Kidney glomerular epithelial cell (primary cell): ENCODE measurements at regions not wholly inside any gene's neighbourhood (a gene's known extent, or its start where the extent isn't known, plus 50 kb on each side); places are given as distances from the start of the nearest gene placed in this dataset.

Source experiments
- DNase-seq: peaks from one replicate; lab custom pipeline; 2025; lab: John Stamatoyannopoulos, UW

- DNase-seq = no peak
Measured at GRCh38 chr5:2894316-2894715, 142.8 kb upstream of the IRX2 start.

- DNase-seq = no peak
Measured at GRCh38 chr5:2892466-2893000, 141.1 kb upstream of the IRX2 start.

- DNase-seq = no peak
Measured at GRCh38 chr5:2891781-2892180, 140.3 kb upstream of the IRX2 start.

- no peak for DNase-seq
Measured at GRCh38 chr5:2890011-2890410, 138.5 kb upstream of the IRX2 start.

GRCh38 chr5:2888520-2889060 lies 137.1 kb upstream of the IRX2 start:
- no peak for DNase-seq

GRCh38 chr5:2887481-2888348 lies 136.2 kb upstream of the IRX2 start:
- DNase-seq = no peak

GRCh38 chr5:2886531-2886930 lies 135.1 kb upstream of the IRX2 start:
- no peak for DNase-seq

- no peak for DNase-seq
Measured at GRCh38 chr5:2883771-2884170, 132.3 kb upstream of the IRX2 start.

GRCh38 chr5:2879701-2880100 lies 128.2 kb upstream of the IRX2 start:
- no peak for DNase-seq

GRCh38 chr5:2877522-2877921 lies 126.0 kb upstream of the IRX2 start:
- DNase-seq = no peak

- DNase-seq = no peak
Measured at GRCh38 chr5:2876183-2876582, 124.7 kb upstream of the IRX2 start.

GRCh38 chr5:2874099-2874498 lies 122.6 kb upstream of the IRX2 start:
- DNase-seq = no peak

- no peak for DNase-seq
Measured at GRCh38 chr5:2872676-2873075, 121.2 kb upstream of the IRX2 start.

GRCh38 chr5:2871282-2871681 lies 119.8 kb upstream of the IRX2 start:
- no peak for DNase-seq

GRCh38 chr5:2869471-2869870 lies 118.0 kb upstream of the IRX2 start:
- DNase-seq = no peak

GRCh38 chr5:2867373-2867933 lies 116.0 kb upstream of the IRX2 start:
- no peak for DNase-seq

GRCh38 chr5:2866662-2867372 lies 115.3 kb upstream of the IRX2 start:
- DNase-seq = no peak

GRCh38 chr5:2865856-2866255 lies 114.4 kb upstream of the IRX2 start:
- DNase-seq = no peak

GRCh38 chr5:2864515-2865105 lies 113.1 kb upstream of the IRX2 start:
- no peak for DNase-seq

GRCh38 chr5:2863675-2864433 lies 112.4 kb upstream of the IRX2 start:
- DNase-seq = no peak

GRCh38 chr5:2863133-2863532 lies 111.7 kb upstream of the IRX2 start:
- DNase-seq = no peak
